GM12865 (cell line): ENCODE measurements at regions not wholly inside any gene's neighbourhood (a gene's known extent, or its start where the extent isn't known, plus 50 kb on each side); places are given as distances from the start of the nearest gene placed in this dataset.
A peak's percentile ranks its signal among the peaks of the same experiment; 100 is the strongest.
"Not testable (repeated sequence)": the region's sequence is repeated elsewhere in the genome, so short reads cannot be mapped to it uniquely, and the experiment has no call there.

Experiments
- DNase-seq: peaks from one replicate; pipeline ENCODE4 v3.0.0; 2010; ENCODE audit warnings: low read depth
- H3K4me3 ChIP-seq: 2 replicates; pipeline ENCODE4 v1.5.1; 2011; ENCODE audit warnings: mild to moderate bottlenecking, low read depth, low read length, control low read depth
- TF ChIP-seq, protein P1 (sequence below): IDR thresholded peaks from 2 replicates; pipeline ENCODE4 v1.5.1; 2011; ENCODE audit warnings: low read length, control low read depth, low read depth, inconsistent platforms; ENCODE audit not compliant: insufficient read depth; ENCODE audit errors: missing control alignments

DNA sequence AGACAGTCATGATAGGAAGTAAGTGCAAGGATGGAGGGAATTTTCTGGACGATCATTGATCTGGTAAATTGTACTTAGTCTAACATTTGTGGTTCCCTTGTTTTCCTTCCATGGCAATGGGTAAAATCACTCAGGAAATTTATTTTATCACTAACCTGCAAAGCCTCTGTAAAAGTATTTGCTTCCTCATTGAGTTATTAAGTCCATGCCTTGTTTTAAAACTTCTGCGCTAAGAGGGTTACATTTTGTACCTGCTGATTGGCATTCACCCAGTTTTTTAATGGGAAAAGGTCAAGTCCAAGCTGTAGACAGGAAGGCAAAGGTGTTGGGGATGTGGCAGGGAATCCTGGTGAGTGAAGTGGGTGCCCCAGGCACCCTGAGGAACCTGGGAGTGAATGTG, 146.2 kb upstream of the NR2F2 start:
- TF ChIP-seq, protein P1, sequence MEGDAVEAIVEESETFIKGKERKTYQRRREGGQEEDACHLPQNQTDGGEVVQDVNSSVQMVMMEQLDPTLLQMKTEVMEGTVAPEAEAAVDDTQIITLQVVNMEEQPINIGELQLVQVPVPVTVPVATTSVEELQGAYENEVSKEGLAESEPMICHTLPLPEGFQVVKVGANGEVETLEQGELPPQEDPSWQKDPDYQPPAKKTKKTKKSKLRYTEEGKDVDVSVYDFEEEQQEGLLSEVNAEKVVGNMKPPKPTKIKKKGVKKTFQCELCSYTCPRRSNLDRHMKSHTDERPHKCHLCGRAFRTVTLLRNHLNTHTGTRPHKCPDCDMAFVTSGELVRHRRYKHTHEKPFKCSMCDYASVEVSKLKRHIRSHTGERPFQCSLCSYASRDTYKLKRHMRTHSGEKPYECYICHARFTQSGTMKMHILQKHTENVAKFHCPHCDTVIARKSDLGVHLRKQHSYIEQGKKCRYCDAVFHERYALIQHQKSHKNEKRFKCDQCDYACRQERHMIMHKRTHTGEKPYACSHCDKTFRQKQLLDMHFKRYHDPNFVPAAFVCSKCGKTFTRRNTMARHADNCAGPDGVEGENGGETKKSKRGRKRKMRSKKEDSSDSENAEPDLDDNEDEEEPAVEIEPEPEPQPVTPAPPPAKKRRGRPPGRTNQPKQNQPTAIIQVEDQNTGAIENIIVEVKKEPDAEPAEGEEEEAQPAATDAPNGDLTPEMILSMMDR, result no peak
- DNase-seq, result no peak
- H3K4me3 ChIP-seq, result no peak overlapping the region

DNA sequence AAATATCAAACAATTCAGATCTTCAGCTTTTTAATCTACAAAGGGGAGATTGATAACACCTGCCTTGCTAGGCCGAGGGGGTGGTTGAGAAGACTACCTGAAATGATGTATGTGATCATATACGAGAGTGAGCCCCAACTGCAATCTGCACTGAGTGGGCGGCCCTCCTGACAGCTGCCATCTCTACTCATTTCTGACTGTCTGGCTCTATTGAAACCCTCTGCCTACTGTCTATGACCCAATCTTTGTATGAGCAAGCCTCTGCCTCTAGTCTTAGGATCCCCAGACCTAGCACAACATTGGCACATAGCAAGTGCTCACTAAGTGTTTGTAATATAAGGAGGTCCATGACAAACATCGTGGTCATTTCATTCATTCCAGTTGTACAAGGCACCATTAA, 144.4 kb upstream of the NR2F2 start:
- TF ChIP-seq, protein P1, result no peak
- H3K4me3 ChIP-seq, result no peak overlapping the region
- DNase-seq, result peak; percentile 3

DNA sequence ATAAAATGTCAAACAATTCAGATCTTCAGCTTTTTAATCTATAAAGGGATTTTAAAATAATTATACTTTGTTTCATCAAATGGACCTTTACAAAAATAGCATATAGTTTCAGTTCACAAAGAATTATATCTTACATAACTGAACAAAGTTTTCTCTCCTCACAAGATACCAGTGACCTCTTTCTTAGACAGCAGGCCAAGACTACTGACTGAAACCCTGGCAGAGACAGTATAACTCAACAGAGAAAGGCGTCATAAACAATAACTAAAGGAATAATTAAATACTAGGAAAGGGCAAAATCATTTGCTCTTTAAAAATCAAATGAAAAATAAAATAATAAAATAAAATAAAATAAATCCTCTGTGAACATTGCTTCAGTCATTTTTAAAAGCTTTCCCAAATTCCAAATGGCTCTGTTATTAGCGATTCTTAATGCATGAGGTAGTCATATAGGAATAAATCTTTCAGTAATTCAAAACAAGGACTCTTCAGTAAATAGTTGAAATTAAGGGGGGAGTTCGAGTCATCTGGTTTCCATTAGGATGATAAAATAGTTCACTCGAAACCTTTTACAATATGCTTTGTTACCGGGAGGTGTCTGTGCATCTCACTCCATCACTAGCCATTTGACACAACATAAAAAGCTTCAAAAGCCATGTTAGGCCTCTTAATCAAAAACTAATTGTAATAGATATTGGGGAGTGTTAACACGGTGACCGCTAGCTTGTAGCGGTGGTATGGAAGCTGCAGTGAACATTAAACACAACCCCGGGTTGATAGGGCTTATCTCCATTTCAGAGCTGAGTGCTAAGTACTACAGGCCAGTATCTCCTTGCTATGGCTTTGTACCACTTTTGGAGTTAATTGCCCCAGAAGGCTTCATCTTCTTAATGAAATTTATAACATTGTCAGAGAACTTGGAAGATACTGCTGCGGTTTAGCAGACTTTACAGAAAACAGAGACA, 142.9 kb upstream of the NR2F2 start:
- no peak for DNase-seq
- no peak overlapping the region for H3K4me3 ChIP-seq
- TF ChIP-seq, protein P1, result no peak

DNA sequence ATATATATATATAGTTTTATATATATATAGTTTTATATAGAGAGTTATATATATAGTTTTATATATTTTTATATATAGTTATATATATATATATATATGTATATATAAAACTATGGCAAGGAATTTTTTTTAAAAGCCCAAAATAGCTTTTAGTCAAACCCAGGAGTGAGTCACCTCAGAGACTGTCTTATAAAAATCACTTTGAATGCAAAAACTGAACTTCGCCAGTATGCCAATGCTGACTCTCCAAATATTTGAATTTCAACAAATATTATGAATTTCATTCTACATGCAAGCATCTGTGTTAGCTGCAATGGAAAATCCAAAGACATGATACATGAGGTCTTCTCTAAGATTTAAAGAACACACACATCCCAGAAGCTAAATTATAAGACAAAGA, 132.8 kb upstream of the NR2F2 start:
- no peak overlapping the region for H3K4me3 ChIP-seq
- TF ChIP-seq, protein P1, result no peak
- DNase-seq, result no peak

DNA sequence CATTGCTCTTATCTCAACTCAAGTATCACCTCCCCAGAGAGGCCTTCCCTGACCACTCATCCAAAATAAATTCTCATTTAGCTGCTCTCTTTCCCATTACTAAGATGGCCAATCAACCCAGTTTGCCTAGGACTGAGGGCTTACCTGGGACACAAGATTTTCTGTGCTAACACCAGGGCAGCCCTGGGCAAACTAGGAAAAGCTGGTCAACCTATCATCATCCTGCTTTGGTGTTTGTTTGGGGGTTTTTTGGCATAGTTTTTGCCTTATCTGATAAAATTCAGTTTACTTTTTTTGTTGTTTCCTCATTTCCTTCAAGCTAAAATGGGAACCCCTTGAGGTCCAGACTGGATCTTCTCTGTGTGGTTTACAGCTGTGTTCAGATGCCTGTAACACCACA, 131.4 kb upstream of the NR2F2 start:
- DNase-seq, result no peak

DNA sequence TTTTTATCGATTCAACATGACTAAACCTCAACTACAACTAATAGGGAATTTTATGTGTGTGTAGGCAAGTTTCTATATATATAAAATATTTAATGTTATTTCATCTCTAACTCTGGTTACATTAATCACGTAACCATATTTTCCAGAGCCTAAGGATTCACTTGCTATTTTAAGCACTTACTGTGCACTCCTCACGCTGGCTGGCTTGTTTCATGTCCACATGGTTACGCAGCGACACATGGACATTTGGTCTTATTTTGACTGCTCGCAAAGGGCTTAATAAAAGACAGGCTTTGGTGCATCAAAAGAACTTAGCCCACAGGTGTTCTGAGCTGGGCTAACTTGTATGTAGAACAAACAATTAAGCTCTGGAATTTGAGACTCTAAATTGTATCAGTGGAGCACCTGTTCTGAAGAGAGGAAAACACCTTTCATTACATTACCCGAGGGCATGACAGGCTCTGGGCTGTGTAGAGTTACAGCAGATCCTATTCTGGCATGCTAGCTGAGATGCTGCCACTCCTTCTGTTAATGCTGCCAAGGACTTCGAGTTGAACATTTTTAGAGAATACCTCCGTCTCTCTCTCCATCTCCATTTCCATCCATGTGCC, 130.0 kb upstream of the NR2F2 start:
- no peak overlapping the region for H3K4me3 ChIP-seq
- DNase-seq, result no peak
- TF ChIP-seq, protein P1, result no peak

More for the DNA sequence above, 131.4 kb upstream of the NR2F2 start:
- TF ChIP-seq, protein P1, result no peak
- H3K4me3 ChIP-seq, result no peak overlapping the region

DNA sequence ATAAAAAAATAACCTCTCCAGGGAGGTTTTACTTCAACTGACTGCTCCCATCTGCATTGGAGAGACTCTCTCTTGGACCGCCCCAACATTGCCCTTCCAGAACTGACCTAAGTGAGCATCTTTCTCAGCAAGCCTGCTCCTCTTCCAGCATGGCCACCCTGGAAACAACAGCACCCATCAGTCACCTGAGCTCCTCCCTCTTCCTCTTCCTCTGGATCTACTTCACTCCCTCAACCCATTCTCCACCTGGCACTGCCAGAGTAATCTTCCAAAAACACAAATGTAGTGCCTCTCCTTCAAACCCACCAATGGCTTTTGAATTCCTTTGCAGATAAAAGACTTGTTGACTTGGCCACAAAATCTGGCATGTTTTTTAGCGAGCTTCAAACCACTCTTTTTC, 128.8 kb upstream of the NR2F2 start:
- H3K4me3 ChIP-seq, result no peak overlapping the region
- DNase-seq, result no peak
- TF ChIP-seq, protein P1, result no peak

DNA sequence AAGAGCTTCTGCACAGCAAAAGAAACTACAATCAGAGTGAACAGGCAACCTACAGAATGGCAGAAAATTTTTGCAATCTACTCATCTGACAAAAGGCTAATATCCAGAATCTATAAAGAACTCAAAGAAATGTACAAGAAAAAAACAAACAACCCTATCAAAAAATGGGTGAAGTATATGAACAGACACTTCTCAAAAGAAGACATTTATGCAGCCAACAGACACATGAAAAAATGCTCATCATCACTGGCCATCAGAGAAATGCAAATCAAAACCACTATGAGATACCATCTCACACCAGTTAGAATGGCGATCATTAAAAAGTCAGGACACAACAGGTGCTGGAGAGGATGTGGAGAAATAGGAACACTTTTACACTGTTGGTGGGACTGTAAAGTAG, 124.9 kb upstream of the NR2F2 start:
- not testable (repeated sequence) for DNase-seq, H3K4me3 ChIP-seq
